Mesothelial cell of epicardium (in vitro differentiated cells): ENCODE measurements at regions not wholly inside any gene's neighbourhood (a gene's known extent, or its start where the extent isn't known, plus 50 kb on each side); places are given as distances from the start of the nearest gene placed in this dataset.

Source experiments
- DNase-seq, 2 experiments: peaks; one replicate each; pipeline ENCODE4 v3.0.0; 2021; ENCODE audit warnings: low spot score in 2 of 2; ENCODE audit not compliant: unreplicated experiment in 2 of 2
- H3K27ac Mint-ChIP-seq: 2 replicates; pipeline ENCODE4 v1.8.0; 2021; ENCODE audit warnings: mixed read lengths
- H3K27me3 Mint-ChIP-seq: 2 replicates; pipeline ENCODE4 v1.8.0; 2021; ENCODE audit warnings: low read depth, mixed read lengths
- H3K36me3 Mint-ChIP-seq: 2 replicates; pipeline ENCODE4 v1.8.0; 2021; ENCODE audit warnings: mixed read lengths
- H3K4me1 Mint-ChIP-seq: 2 replicates; pipeline ENCODE4 v1.8.0; 2021; ENCODE audit warnings: mixed read lengths
- H3K4me3 Mint-ChIP-seq: 2 replicates; pipeline ENCODE4 v1.8.0; 2021; ENCODE audit warnings: mild to moderate bottlenecking, moderate library complexity, mixed read lengths
- H3K9me3 Mint-ChIP-seq: 2 replicates; pipeline ENCODE4 v1.8.0; 2021; ENCODE audit warnings: mixed read lengths
- TF ChIP-seq, protein P1 (sequence below): fragments of 200-600 bp; sonication (generic); IDR thresholded peaks from one replicate; pipeline ENCODE4 v1.5.0; 2021; ENCODE audit warnings: antibody characterized with exemption; ENCODE audit not compliant: unreplicated experiment

DNA sequence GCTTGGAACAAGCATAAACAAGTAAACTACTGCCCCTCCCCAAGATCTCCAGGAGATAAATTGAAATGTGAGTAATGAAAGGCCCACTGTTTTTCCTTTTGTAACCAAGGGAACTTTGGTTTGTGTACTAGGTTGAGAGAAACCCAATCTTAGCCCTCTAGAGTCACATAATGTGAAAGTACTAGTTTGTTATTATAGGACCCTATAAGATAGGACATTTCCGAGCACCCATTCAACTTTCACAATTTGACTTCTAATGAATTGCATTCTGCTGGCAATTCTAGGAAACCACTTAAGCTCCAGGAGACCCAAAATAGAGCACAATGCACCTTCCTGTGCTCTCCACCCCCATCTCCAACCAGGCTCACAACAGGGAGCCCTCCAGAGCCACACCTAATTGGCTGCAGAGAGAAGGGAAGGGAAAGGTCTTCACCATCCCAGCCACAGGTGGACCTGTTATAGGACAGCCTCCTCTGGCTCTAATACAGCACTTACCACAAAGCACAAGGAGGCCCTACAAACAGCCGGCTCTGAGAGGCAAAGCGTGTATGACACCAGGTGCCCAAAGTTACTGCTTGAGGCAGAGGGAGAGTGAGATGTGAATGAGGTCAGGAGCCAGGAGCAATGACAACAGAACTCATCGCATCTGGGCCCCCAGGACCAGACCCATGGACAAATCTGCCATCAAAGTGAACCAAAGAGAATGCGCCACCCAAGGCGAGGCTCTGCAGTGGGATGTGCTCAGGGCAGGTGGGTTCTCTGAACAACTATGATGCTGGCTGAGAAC is 163.3 kb upstream of the NTF3 start:
- TF ChIP-seq, protein P1, sequence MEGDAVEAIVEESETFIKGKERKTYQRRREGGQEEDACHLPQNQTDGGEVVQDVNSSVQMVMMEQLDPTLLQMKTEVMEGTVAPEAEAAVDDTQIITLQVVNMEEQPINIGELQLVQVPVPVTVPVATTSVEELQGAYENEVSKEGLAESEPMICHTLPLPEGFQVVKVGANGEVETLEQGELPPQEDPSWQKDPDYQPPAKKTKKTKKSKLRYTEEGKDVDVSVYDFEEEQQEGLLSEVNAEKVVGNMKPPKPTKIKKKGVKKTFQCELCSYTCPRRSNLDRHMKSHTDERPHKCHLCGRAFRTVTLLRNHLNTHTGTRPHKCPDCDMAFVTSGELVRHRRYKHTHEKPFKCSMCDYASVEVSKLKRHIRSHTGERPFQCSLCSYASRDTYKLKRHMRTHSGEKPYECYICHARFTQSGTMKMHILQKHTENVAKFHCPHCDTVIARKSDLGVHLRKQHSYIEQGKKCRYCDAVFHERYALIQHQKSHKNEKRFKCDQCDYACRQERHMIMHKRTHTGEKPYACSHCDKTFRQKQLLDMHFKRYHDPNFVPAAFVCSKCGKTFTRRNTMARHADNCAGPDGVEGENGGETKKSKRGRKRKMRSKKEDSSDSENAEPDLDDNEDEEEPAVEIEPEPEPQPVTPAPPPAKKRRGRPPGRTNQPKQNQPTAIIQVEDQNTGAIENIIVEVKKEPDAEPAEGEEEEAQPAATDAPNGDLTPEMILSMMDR: no peak
- no peak for DNase-seq
- Mint-ChIP-seq H3K4me3 (no peak overlapping the region), H3K4me1 (no peaks in the 10 kb centered on the region), H3K36me3 (no peaks in the 10 kb centered on the region), H3K9me3 (peaks cover 4% of the 10 kb centered on the region), H3K27me3 (peaks cover 6% of the 10 kb centered on the region), H3K27ac (no peak overlapping the region)

DNA sequence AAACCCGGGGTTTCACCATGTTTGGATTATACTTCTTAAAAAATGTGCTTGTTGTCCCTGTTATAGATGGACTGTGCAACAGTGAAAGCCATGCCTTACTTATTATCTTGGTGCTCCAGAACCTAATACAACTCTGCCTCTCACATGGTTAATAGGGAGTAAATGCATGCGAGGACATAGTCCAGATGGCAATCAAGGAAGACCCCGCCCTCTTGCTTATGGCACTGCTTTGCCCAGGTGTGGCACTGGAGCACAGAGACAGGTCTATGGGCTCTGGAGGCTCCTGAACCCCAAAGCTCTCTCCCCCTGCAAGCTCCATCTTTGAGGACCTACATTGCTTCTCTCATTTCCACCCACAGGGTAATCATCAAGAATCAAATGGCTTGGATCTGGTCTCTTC is 162.1 kb upstream of the NTF3 start:
- peaks cover 3% of the 10 kb centered on the region for H3K27me3 Mint-ChIP-seq
- H3K27ac Mint-ChIP-seq: no peak overlapping the region
- no peak for DNase-seq
- H3K4me3 Mint-ChIP-seq: no peak overlapping the region
- no peaks in the 10 kb centered on the region for H3K4me1 Mint-ChIP-seq
- peaks cover 4% of the 10 kb centered on the region for H3K9me3 Mint-ChIP-seq
- TF ChIP-seq, protein P1: no peak
- H3K36me3 Mint-ChIP-seq: no peaks in the 10 kb centered on the region

DNA sequence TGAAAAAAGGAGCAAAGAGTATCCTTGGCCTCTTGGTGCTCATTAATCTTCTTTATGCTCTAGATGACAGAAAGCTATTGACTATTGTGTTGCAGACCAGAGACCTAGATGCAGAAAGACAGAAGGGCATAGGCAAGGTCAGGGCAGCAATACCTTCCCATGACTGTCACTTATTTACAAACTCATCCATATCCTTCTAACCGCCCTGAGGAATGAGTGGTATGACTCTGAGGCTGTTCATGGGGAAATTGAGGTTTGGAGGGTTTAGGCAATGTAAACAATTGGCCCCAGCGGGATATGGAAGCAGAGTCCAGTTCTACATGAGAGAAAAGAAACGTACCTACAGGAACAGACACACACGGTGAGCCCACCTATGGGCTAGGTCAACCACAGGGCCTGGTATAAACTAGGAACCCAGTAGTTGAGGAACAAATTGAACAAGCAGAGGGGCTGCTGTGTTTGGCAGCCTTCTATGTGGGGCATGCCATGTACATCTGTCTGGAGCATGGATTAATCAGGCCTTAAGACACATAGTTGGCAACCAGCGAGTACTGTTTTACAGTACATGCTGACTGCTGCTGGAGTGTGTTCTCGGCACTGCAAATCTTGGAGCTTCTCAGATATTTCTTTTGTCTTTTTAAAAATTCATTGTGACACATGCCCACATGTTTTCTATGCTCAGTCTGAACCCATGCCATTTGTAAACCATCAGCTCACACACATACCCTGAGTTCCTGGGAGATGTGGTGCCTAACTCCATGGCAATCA is 159.7 kb upstream of the NTF3 start:
- no peaks in the 10 kb centered on the region for H3K36me3 Mint-ChIP-seq
- no peaks in the 10 kb centered on the region for H3K4me1 Mint-ChIP-seq
- no peaks in the 10 kb centered on the region for H3K9me3 Mint-ChIP-seq
- TF ChIP-seq, protein P1: no peak
- DNase-seq: no peak
- no peak overlapping the region for H3K4me3 Mint-ChIP-seq
- H3K27me3 Mint-ChIP-seq: no peaks in the 10 kb centered on the region
- H3K27ac Mint-ChIP-seq: no peak overlapping the region

DNA sequence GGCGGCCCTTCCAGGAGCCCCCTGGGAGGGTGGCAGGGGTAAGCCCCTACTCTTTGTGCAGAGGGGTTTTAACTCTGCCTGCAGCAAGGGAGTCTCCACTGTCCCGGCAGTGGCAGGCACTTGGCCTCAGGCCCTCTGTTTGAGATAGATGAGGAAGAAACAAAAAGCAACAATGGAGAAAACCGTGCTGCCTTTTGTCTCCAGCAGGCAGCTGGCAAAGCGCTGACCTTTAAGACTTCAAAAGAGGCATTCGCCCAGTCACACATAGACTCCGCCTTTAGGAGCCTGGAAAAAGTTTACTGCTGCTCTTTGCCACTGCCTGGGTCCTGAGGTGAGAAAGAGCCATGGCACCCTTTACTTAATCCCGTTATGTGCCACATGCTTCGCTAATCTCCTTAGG is 158.2 kb upstream of the NTF3 start:
- Mint-ChIP-seq H3K4me3 (no peak overlapping the region), H3K27me3 (no peaks in the 10 kb centered on the region), H3K27ac (no peak overlapping the region), H3K9me3 (no peaks in the 10 kb centered on the region), H3K4me1 (no peaks in the 10 kb centered on the region), H3K36me3 (no peaks in the 10 kb centered on the region)
- DNase-seq: no peak
- TF ChIP-seq, protein P1: no peak

DNA sequence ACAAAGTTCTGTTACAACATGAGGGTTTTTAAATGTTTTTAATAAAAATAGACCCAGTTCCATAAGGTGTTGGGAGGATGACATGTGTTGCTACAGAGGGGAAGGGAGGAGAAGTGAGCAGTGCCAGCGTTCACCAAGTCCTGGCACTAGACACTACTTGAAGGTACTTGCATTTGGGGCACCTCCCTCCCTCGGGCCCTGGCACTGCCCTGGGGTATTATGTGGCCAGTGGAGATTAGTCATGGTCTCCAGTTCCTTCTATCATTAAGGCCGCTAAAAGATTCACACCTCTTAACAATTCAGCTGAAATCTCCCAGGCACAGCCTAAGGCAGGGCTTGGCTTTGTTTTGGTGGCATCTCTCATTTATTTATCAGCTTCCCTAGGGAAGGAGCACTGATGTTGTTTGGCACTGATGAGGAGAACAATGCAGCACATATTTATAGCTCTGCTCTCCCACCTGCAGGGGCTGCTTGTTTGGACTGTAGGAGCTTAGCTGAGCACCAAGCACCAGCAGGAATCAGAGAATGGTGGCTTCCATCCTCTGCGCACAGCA is 155.5 kb upstream of the NTF3 start:
- H3K9me3 Mint-ChIP-seq: no peaks in the 10 kb centered on the region

More for the DNA sequence above, 155.5 kb upstream of the NTF3 start:
- H3K27me3 Mint-ChIP-seq: no peaks in the 10 kb centered on the region
- TF ChIP-seq, protein P1: no peak
- no peaks in the 10 kb centered on the region for H3K36me3 Mint-ChIP-seq
- no peak for DNase-seq
- no peak overlapping the region for H3K4me3 Mint-ChIP-seq
- no peak overlapping the region for H3K27ac Mint-ChIP-seq
- no peaks in the 10 kb centered on the region for H3K4me1 Mint-ChIP-seq
